ENCODE measurements at regions not wholly inside any gene's neighbourhood (a gene's known extent, or its start where the extent isn't known, plus 50 kb on each side); places are given as distances from the start of the nearest gene placed in this dataset.

- no peak overlapping the region for H3K4me3 ChIP-seq (ENCODE audit: control insufficient read depth, low read depth, low read length)
- TF ChIP-seq, protein P1, sequence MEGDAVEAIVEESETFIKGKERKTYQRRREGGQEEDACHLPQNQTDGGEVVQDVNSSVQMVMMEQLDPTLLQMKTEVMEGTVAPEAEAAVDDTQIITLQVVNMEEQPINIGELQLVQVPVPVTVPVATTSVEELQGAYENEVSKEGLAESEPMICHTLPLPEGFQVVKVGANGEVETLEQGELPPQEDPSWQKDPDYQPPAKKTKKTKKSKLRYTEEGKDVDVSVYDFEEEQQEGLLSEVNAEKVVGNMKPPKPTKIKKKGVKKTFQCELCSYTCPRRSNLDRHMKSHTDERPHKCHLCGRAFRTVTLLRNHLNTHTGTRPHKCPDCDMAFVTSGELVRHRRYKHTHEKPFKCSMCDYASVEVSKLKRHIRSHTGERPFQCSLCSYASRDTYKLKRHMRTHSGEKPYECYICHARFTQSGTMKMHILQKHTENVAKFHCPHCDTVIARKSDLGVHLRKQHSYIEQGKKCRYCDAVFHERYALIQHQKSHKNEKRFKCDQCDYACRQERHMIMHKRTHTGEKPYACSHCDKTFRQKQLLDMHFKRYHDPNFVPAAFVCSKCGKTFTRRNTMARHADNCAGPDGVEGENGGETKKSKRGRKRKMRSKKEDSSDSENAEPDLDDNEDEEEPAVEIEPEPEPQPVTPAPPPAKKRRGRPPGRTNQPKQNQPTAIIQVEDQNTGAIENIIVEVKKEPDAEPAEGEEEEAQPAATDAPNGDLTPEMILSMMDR (IDR thresholded peaks at IDR 0.05; ENCODE audit: control insufficient read depth, insufficient read depth, low read depth, low read length, missing control alignments): no peak
- no peak for DNase-seq (ENCODE audit: low read depth)
Measured at GRCh38 chrX:94977986-94978385, 1304.0 kb downstream of the FAM133A start.
